ENCODE measurements at regions not wholly inside any gene's neighbourhood (a gene's known extent, or its start where the extent isn't known, plus 50 kb on each side); places are given as distances from the start of the nearest gene placed in this dataset.
"Not testable (repeated sequence)": the region's sequence is repeated elsewhere in the genome, so short reads cannot be mapped to it uniquely, and the experiment has no call there.

DNA sequence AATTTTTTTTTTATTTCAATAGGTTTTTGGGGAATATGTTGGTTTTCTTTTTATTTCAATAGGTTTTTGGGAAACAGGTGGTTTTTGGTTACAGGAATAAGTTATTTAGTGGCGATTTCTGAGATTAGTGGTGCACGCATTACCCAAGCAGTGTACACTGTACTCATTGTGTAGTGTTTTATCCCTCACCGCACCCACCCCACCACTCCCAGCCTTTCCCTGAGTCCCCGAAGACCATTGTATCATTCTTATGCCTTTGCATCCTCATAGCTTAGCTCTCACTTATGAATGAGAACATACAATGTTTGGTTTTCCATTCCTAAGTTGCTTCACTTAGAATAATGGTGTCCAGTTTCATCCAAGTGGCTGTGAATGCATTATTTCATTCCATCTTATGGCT is 2142.4 kb upstream of the DEFB115 start:
- DNase-seq (ENCODE audit: low spot score); in situ Hi-C loops (cut with HindIII; ENCODE audit: low sequenced_read_pairs): not testable (repeated sequence)

DNA sequence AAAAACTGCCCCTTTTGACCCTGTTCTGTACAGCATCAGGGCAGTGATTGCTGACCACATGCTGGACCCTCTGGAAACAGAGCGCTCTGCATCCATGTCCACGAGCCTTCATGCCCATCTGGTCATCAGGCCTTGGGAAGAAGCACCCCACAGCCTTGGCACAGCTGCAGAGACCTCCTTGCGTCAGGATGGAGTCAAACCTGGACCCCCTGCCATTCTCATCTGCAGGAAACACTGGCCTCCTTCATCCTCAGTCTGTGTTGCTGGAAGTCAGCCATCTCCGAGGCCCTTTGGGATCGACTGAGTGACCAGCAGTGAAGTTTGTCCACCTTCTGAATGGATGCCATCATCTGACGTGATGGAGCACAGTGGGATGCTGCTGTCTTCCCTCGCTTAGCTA is 2138.3 kb upstream of the DEFB115 start:
- in situ Hi-C loops (cut with HindIII; ENCODE audit: low sequenced_read_pairs) = no loop called here
- DNase-seq (ENCODE audit: low spot score) = no peak

GRCh38 chr20:29119684-29120083 is 2137.8 kb upstream of the DEFB115 start:
- in situ Hi-C loops (cut with HindIII; ENCODE audit: low sequenced_read_pairs); DNase-seq (ENCODE audit: low spot score): not testable (repeated sequence)

DNA sequence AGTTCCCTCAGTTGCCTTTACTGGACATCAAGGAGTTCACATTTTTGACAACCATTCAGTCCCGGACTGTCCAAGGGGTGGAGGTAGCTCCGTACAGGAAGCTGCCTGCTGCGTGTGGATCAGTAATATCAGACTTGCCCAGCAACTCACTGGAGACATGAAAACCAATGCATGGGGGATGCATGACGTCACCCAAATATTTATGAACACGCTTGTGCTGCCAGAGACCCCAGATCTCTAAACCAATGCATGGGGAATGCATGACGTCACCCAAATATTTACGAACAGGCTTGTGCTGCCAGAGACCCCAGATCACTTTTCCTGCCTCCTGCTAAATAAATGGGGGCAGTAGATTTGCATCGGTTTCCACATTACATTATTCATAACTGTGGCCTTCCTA is 2137.4 kb upstream of the DEFB115 start:
- in situ Hi-C loops (cut with HindIII; ENCODE audit: low sequenced_read_pairs); DNase-seq (ENCODE audit: low spot score): not testable (repeated sequence)

DNA sequence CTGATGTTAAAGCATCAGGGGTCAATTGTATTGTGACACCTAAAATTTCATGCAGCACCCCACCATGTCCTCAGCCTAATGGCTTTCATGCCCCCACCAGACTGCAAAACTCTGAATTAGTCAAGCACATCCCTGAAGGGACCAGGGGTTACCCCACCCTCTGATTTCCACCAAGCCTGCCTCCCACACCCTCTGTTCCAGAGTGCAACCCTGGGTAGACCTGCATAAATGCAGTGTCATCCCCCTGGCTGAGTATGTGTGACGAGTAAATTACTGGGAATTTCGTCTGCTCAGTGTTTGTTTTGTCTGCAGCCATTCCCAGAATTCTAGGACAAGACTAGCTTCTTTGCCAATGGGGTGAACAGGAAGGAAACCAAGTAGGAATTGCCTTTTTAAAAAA is 2136.9 kb upstream of the DEFB115 start:
- DNase-seq (ENCODE audit: low spot score); in situ Hi-C loops (cut with HindIII; ENCODE audit: low sequenced_read_pairs): not testable (repeated sequence)

DNA sequence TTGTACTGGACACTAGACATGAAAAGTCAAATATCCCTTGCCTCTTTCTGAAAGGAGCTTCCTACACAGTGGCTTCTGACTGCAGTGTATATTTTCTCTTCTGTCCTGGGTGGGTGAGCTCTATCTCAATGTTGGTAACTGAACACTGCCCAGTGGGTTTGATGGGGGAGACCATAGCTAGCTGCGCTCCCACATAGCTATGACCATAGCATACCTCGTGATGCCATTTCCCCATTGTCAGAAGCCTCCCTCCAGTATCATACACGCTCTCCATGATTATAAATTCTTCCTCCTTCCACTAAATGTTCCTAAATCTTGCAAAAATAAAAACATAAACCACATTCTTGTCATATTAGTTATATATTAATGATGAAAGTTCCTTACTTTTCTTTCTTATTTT is 2134.7 kb upstream of the DEFB115 start:
- DNase-seq (ENCODE audit: low spot score); in situ Hi-C loops (cut with HindIII; ENCODE audit: low sequenced_read_pairs): not testable (repeated sequence)

DNA sequence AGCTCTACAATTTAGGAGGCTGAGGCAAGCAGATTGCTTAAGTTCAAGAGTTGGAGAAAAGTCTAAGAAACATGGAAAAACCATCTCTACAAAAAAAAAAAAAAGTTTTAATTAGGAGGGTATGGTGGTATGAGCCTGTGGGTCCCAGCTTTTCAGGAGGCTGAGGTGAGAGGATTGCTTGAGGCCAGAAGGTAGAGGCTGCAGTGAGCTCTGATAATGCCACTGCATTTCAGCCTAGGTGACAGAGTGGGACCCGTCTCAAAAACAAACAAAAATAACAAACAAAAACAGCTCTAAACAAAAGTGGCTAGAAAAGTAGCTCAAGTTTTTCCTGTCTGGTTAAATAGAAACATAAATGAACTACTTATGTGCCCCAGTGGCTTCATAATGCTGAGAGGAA is 2133.6 kb upstream of the DEFB115 start:
- in situ Hi-C loops (cut with HindIII; ENCODE audit: low sequenced_read_pairs) = no loop called here
- no peak for DNase-seq (ENCODE audit: low spot score)

Data from G401 (cell line).